HL-60/S4 (cell line): ENCODE measurements at regions not wholly inside any gene's neighbourhood (a gene's known extent, or its start where the extent isn't known, plus 50 kb on each side); places are given as distances from the start of the nearest gene placed in this dataset.

Experiments used
- in situ Hi-C: fragments of 300-500 bp; cut with MboI; formaldehyde crosslinking; loops from 2 replicates; pipeline ENCODE4 v1.14.3; 2022; ENCODE audit warnings: low sequenced_read_pairs

DNA sequence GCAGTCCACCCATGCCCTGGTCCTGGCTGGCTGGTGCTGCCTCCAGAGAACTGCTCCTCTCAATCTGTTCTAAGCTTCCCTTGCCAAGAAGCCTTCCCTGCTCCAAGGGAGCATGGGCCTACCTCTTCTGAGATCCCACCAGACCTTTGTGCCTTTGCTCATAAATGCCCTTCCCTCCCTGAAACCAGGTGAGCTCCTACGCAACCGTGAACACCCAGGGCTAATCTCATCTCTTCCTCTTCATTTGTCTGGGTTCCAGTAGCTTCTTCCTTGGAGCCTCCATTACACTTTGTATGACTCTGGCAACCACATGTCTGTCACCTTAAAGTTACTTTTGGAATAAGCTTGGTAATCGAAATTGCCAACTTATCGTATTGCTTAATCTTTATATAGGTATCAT is 270.6 kb downstream of the PBX3 start:
- in situ Hi-C loops, result no loop called here

DNA sequence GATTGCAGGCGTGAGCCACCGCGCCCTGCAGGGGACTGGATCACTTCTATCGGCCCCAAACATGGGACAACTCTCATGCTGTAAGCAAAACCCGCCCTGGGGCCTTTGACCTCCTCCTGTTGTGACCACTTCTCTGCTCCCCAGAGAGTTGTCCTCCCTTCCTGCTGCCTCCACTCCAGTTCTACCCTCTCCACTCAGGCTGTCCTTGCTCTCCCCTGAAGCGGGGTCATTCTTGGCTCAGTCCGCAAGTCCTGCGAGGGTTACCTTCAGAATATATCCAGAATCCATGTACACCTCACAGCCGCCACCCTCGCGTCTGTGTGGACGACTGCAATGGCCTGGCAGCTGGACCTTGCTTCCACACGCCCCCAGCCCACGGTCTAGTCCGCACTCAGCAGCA is 273.7 kb downstream of the PBX3 start:
- in situ Hi-C loops, result no loop called here

DNA sequence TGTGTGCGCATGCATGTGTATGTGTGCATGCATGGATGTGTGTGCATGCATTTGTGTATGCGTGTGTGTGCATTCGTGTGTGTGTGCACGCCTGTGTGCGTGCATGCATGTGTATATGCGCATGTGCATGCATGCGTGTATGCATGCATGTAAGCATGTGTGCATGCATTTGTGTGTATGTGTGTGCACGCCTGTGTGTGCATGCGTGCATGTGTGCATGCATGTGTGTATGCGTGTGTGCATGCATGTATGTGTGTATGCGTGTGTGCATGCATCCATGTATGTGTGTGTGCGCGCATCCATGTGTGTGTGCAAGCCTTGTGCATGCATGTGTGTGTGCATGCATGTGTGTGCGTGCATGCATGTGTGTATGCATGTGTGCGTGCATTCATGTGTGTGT is 276.8 kb downstream of the PBX3 start:
- in situ Hi-C loops, result no loop called here

DNA sequence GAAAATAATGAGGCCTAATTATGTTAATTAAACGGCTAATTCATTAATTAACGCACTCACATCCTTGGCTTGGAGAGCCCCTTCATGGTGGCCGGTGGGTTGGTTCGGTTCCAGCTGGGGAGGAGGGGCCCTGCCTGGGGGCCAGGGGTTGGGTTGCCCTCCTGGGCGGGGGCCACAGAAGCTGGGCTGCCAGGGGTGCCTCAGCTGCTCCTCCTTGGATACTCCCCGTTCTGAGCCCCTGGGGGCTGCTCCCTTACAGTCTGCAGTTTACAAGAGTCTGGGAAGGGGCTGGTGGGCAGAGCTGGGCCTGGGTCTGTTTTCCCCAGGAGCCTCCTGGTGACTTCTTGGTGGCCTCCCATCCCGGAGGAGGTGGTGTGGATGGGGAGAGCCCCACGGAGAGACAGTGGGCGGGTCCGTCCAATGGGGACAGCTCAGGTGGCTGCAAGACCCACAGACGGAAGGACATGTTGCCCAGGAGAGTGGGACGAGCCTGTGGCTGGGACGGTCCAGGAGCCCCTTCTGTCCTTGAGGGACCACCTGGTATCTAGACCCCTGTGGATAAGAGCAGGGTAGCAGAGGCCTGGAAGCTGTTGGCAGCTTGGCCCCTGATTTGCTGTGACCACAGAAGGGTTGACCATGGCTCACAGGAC is 277.5 kb downstream of the PBX3 start:
- in situ Hi-C loops, result no loop called here

DNA sequence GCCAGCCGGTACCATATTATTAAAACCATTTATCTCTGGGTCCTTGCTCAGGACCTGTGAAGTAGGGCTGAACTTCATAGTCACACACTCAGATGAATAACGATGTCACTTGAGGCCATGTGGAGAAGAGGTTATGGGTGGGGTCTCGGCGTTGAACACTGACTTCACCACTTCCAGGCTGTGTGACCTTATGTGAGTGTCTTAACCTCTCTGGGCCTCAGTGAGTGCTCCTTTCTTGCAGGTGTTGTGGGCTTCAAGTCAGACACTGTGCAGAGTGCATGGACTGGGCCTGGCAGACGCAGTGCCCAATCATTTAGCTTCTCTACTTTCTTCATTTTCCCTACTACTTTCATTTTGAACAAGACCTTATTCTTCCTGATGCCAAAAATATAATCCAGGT is 278.8 kb downstream of the PBX3 start:
- in situ Hi-C loops, result no loop called here

DNA sequence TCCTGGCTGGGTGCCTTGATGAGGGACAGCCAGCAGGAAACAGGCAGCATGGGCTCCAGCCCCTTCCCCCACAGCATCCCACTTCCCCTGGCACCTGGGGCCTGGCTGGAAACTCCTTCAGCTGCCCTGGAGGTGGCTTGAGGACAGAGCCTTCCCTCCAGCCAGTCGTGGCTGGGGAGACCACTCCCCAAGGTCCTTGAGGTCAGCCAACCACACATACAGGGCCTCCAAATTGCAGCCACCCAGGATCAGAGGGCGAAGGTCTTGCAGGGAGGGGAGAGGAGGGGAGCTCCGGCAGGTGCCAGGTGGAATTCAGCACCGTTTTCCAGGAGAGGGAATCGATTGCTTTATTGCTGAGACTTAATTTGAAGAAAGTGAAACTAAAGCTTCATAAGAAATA is 280.4 kb downstream of the PBX3 start:
- in situ Hi-C loops, result no loop called here

DNA sequence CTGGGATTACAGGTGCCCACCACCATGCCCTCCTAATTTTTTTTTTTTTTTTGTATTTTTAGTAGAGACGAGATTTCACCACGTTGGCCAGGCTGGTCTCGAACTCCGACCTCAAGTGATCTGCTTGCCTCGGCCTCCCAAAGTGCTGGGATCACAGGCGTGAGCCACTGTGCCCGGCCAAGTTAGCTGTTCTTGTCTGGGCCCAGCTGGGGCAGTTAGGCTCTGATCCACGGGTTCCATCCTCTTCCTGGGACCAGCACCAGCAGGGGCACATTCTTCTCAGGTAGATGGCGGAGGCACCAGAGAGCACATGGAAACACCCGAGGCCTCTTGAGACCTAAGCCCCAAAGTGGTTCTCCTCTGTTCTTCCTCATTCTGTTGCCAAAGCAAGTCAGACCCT is 281.6 kb downstream of the PBX3 start:
- in situ Hi-C loops, result no loop called here

DNA sequence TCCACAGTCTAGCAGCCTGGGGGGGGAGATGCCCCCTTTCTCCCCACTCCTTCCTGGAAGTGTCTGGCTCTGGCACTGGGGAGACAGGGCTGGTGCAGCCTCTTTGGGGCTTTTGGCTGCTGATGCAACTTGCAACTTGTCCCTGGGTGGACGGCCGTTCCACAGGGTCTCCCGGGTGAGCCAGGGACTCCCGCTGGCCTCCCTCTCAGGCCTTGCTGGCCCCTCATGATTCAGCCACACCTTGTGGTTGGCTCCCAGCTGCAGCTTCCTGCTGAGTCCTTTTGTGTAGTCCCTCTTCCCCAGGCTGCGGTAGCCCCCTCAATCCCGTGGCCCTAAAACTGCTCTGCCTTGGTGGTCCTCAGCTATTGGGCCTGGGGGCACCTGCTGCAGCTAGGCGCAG is 283.5 kb downstream of the PBX3 start:
- in situ Hi-C loops, result no loop called here

DNA sequence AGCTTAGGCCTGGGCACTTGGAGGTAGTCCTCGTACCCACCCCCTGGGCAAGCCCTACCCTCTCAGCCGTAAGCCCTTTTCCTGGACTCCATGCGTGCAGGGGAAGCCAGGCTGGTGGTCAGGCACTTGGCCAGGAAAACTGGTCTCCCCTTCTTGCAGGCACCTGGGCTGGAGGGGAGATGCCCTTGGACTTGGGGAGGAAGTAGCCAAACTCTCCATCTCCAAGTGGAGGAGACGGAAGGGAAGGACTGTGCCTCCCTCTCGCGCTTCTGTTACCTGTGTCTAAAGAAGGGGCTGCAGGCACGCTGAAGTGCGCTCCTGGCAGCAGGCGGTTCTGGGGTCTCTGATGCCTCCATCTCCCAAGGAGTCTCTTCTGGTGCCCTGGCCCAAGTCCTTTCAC is 283.9 kb downstream of the PBX3 start:
- in situ Hi-C loops, result no loop called here

DNA sequence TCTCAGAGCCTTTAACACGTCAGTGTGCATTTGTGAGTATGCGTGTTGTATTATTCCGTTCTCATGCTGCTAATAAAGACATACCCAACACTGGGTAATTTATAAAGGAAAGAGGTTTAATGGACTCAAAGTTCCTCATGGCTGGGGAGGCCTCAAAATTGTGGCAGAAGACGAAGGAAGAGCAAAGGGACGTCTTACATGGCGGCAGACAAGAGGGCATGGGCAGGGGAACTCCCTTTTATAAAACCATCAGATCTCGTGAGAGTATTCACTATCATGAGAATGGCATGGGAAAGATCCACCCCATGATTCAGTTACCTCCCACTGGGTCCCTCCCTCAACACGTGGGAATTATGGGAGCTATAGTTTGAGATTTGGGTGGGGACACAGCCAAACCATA is 285.0 kb downstream of the PBX3 start:
- in situ Hi-C loops, result no loop called here

DNA sequence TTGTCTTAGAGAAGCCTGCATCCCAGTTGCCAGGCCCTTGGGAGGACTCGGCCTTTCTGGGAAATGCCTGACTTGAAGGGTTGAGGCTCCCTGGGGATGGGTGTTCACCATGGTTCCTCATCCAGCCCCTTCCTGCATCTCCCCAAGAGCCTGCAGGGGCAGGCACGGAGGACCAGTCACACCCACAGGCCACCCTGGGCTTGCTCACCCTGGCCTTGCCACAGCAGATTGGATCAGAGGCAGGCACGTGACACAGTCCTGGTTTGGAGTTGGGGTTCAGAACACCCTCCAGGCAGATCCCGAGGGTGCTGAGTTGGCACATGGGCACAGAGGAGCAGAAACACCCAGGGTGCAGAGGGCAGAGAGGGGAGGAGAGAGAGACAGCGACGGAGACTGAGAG is 286.1 kb downstream of the PBX3 start:
- in situ Hi-C loops, result no loop called here

DNA sequence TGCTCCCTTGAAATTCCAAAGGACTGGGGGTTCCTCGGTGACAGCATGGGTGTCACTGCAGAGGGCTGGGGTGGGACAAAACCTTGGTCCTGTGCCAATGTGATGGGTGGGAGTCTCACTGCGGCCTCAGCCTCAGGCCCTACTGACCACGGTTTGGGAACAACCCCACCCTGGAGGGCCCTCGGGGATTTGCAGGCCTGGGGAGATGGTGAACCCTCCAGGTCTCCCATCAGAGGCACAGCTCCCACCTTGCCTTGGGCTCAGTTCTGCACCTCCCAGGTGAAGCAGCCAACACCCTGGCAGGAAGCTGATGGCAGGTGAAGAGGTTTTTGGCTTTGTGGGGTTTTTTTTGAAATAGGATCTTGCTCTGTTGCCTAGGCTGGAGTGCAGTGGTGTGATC is 286.8 kb downstream of the PBX3 start:
- in situ Hi-C loops, result no loop called here

DNA sequence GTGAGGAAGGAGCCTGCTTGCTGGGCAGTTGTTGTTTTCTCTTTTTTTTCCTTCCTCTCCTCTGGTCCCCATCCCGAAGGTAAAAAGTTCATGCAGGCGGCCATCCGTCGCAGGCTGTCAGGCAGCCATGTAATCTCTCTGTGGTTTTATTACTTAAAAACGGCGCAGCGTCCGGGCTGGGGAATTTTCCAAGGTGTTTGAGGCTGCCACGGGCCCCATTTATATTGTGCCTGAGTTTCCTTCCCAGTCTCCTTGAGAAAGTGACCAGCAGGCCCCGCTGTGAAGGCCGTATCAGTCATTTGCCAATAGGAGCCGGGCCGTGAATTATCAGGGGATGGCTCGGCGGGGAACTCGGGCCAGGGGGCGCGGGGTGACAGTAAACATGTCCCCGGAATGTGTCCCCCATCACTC is 289.7 kb downstream of the PBX3 start:
- in situ Hi-C loops, result no loop called here

DNA sequence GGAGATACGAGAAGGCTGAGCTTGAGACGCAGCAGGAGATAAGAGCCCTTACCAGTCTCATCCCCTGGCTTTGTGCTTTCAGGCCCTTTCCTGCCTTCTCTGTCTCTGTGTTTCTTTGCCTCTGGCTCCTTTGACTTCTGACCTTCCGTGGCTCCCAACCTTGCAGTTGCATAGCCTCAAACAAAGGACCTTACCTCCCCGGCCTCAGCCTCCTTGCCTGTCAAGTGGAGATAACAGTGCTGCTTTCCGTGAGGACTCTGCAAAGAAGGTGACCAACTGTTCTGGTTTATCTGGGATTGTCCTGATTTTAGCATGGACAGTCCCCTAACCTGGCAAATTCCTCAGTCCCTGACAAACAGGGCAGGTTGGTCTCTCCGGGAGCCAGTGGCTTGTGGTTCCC is 287.8 kb upstream of the MVB12B start:
- in situ Hi-C loops, result no loop called here

DNA sequence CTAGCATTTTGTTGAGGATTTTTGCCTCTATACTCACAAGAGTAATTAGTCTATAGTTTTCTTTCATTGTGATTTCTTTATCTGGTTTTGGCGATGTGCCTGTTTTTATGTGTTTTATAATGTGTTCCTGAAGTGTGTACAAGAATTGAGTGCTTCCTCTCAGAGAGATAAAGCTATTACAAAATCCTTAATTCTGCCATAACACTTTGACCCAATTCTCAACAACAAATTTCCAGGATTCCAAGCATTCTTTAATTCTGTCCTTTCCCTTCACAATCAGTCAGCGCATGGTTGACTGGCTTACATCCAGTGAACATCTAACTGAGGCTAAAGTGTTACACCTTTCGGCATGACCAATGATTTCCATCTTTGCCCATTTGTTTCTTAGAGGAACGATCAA is 282.9 kb upstream of the MVB12B start:
- in situ Hi-C loops, result no loop called here

DNA sequence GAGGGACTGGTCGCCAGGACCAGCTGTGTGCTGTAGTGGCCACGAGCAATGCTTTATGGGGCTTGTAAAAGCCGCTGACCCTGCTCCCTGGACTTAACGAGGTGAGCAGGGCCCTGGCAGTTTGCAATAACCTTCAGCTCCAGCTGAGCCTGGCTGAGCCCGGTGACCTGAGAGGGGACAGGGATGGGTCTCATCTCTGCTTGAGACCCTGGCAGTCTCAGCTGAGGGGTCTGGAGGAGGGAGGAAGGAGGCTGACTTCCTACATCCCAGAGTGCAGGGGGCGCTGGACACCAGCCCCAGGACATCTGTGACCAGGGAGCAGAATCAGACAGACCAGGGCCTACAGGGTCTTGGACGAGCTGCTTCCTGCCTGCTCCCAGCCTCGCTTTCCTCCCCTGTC is 277.5 kb upstream of the MVB12B start:
- in situ Hi-C loops, result no loop called here

DNA sequence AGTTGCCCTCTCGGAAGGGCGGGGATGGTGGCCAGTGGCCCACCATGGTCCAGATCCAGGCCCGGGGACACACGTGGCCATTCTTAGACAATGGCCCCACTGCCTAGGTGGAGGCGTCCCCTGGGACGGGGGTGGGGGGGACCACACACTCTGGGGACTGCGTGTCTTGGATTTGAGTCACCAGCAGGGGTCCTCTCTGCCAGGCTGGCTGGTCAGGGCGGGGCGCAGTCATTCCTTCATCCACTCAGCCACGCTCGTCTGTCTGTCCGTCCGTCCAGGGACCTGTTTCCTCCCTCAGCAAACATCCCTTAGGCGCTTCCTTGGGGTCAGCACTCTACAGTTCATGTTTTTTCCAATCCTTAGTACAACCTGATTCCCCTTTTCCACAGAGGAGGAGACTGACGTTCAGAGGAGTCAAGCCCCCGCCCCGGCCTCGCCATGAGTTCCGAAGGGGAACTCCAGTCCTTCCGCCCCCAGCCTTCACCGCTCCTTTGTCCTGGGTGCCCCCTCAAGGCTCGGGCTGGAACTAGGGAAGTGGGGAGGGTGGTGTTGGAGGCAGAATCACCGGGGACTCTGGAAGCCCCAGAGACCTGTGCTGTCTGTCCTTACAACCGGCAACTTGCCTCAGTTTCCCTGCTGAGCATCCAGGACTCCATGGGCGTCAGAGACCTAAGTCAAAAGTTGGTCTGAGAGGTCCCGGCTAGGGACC is 276.6 kb upstream of the MVB12B start:
- in situ Hi-C loops, result no loop called here

DNA sequence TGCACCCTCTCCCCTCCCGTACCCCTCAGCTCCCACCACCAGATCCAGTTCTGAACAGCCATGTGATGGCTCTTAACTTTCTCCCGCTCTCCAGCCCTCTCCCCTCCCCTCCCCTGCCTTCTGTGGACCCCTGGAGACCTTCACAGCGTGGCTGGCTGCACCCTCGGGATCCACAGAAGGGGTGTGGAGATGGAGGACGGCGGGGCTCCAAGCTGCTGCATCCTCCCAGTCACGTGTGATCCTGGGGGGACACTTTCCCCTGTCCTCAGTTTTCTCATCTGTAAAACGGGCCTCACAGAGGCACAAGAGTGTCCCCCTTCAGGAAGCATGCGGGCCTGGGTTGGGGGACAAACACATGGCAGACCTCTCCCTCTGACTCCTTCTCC is 276.0 kb upstream of the MVB12B start:
- in situ Hi-C loops, result no loop called here

DNA sequence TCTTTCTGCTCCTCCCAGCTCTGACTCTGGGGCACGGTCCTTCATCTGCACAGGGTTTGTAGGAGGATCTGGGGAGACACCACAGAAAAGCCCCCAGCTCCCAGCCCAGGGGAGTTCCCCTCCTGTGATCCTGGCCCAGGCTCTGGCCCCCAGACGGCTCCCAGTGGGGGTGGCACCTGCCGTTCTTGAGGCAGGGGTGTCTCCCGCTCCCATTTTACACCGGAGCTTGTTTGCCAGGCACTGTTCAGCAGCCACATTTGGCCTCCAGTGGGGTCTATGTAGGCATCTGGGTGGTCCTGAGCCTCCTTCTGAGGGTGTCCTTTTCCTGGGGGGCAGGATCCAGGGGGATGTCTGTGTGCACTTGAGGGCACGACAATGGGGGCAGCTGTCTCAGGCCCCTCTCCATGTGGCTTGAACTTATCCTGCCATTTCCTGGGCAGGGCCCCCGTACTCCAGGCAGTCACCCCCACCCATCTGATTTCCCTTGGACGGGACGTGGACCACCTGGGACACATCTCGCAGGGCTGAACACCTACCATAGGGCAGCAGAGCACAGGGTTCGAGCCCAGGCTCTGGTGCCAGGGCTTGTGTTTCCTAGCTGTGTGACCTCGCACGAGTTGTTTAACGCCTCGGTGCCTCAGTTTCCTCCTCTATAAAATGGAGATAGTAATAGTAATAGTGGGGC is 275.0 kb upstream of the MVB12B start:
- in situ Hi-C loops, result no loop called here

DNA sequence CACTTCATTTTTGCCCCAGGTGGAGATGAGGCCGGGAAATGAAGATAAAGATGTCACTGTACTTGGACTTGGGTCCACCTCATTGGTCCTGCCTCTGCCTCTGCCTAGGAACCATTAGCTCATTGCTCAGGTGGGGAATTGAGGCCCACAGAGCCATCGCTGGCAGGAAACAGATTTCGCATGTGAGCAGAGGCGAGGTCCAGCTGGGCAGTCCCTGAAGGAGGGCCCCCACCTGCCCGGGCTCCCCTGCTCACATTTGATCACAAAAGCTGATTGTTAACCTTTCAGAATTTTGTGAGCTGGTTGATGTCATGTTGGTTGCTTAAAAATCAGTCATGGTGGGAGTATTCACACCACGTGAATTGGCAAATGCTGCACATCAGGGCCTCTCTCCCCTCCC is 273.8 kb upstream of the MVB12B start:
- in situ Hi-C loops, result no loop called here

DNA sequence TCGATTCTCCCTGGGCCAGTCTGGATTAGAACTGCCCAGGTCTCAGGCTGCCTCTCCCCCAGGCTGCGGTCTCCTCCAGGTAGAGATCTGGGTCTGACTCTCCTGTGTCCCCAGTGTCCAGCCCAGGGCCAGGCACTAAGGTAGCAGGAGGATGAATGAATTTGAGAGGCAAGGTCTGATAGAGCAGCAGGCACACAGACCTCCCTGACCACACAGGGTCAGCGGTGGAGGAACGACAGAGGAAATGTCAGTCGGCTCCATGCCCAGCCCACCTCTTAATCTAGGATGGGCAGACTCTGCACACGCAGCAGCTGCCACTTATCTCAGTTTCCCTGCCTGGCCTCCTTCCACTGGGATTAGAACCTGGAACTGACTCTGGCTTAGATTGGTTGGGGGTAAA is 272.7 kb upstream of the MVB12B start:
- in situ Hi-C loops, result no loop called here

DNA sequence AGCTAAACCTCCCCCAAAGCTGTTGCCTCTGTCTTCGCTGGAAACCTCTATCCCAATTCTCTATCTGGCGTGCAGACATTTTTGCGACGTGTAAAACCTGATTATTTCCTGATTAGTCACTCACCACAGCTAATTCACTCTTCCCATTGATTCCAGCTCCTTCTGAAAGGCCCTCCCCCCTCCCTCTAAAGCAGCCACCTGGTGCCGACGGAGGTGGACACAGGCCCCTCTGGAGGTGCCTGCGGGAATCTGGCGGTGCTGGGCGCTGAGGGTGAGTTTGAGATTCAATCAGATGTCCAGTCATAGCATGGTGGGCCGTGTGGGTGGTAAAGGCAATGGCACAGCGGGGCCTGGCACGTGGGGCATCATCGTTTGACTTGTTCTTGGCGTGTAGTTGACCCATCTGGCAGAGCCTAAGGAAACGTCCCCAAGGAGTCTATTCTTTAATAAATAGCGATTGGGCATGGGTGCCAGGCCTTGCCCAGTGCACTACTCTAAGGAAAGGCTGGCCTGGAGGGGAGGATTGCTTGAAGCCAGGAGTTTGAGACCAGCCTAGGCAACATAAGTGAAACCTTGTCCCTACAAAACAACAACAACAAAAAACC is 271.1 kb upstream of the MVB12B start:
- in situ Hi-C loops, result no loop called here
